Thyroid gland (tissue), 4 donors: ENCODE measurements at regions not wholly inside any gene's neighbourhood (a gene's known extent, or its start where the extent isn't known, plus 50 kb on each side); places are given as distances from the start of the nearest gene placed in this dataset.

Experiments used
- DNase-seq, 2 donors: peaks; one replicate each; pipeline ENCODE4 v3.0.0-alpha.2; 2019
- H3K27ac ChIP-seq, 3 donors: fragments of 200-600 bp; sonication (generic); 1 replicate in 2 of 3; 2 replicates in 1 of 3; pipeline ENCODE4 v1.5.1; 2016 to 2019; ENCODE audit warnings: mild to moderate bottlenecking in 1 of 3, moderate library complexity in 1 of 3
- H3K27me3 ChIP-seq: fragments of 200-600 bp; sonication (generic); one replicate; pipeline ENCODE4 v1.5.1; 2019
- H3K36me3 ChIP-seq, 2 donors: fragments of 200-600 bp; sonication (generic); one replicate each; pipeline ENCODE4 v1.5.1; 2016 to 2019
- H3K4me1 ChIP-seq, 2 donors: fragments of 200-600 bp; sonication (generic); one replicate each; pipeline ENCODE4 v1.5.1; 2017 to 2019
- H3K4me3 ChIP-seq, 3 donors: fragments of 200-600 bp; sonication (generic); replicated peaks in 1 of 3; 1 replicate in 2 of 3; 2 replicates in 1 of 3; pipeline ENCODE4 v1.5.1; 2016; ENCODE audit warnings: mild to moderate bottlenecking in 1 of 3
- H3K9me3 ChIP-seq: fragments of 200-600 bp; sonication (generic); one replicate; pipeline ENCODE4 v1.5.1; 2017
- CTCF ChIP-seq, 6 experiments: fragments of 200-600 bp in 3 of 6; fragments of 450-650 bp in 3 of 6; sonication (generic) in 3 of 6; IDR thresholded peaks; one replicate each; pipeline ENCODE4 v1.5.1; 2016 to 2019; ENCODE audit warnings: antibody characterized with exemption in 6 of 6, mild to moderate bottlenecking in 2 of 6, inconsistent platforms in 1 of 6, moderate library complexity in 1 of 6
- POLR2A ChIP-seq, 2 donors: fragments of 450-650 bp; IDR thresholded peaks; one replicate each; pipeline ENCODE4 v1.6.1; 2017; ENCODE audit warnings: antibody characterized with exemption in 2 of 2, mild to moderate bottlenecking in 2 of 2, moderate library complexity in 1 of 2
- WGBS, 2 donors: methylation state at CpG; one replicate each; pipeline ENCODE4 v1.1.5; 2017; 5-methylcytosine and 5-hydroxymethylcytosine counted together
- intact Hi-C: fragments of 100-400 bp; cut with DNase I; formaldehyde crosslinking; loops from one replicate; pipeline ENCODE4 v1.15.1; 2023

DNA sequence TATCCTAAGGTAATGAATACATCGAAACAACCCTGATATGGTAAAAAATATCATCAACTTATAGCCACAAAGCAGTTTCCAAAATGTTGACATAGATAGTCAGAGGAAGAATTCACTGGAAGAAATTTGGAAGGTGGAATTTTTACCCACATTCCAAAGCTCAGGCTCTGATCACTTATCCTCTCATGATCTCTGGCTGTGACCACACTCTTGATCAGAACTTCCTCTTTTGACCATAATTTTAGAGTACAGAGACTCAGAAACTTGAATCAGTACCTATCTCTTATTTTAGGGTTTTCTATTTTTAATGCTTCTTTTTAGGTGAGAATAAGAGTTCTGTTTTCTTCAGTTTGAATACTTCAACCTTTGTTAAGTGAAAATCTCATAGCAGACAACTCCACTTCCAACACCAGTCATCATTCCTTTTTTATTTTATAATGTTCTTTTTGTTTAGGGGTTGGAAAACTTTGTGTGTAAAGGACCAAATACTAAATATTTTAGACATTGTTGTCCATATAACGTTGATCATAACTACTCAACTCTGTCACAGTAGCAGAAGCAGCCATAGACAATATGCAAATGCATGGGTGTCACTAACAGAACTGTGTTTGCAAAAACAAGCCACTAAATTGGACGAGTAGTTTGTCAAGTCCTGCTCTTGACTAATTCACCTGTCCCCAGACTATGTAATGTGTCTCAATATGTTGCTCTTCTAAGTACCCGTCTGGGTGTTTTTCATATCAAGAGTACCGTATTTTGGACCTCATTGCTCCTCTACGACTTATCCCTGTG is 891.6 kb upstream of the CRIM1 start:
- 83 to 84% methylated on average over 6 of the region's 6 CpGs for WGBS, 2 donors
- no peak for DNase-seq
- no peaks in the 10 kb centered on the region for H3K27me3 ChIP-seq
- no peaks in the 10 kb centered on the region for H3K9me3 ChIP-seq
- no peak overlapping the region for H3K27ac ChIP-seq
- no peak overlapping the region for H3K4me3 ChIP-seq
- no peaks in the 10 kb centered on the region for H3K4me1 ChIP-seq
- no peaks in the 10 kb centered on the region for H3K36me3 ChIP-seq
- intact Hi-C loops: no loop called here
- TF ChIP-seq CTCF (IDR thresholded peaks at IDR 0.05) (no peak), POLR2A (IDR thresholded peaks at IDR 0.05) (no peak)

GRCh38 chr2:35462226-35462998 is 893.2 kb upstream of the CRIM1 start:
- no peak for DNase-seq
- Histone ChIP-seq H3K27me3 (no peaks in the 10 kb centered on the region), H3K4me1 (no peaks in the 10 kb centered on the region), H3K9me3 (no peaks in the 10 kb centered on the region), H3K27ac (no peak overlapping the region), H3K36me3 (no peaks in the 10 kb centered on the region), H3K4me3 (no peak overlapping the region)
- 57 to 68% methylated on average over 5 of the region's 5 CpGs for WGBS, 2 donors
- no peak for TF ChIP-seq CTCF (IDR thresholded peaks at IDR 0.05)
- TF ChIP-seq POLR2A (IDR thresholded peaks at IDR 0.05): no peak
- intact Hi-C loops: no loop called here

DNA sequence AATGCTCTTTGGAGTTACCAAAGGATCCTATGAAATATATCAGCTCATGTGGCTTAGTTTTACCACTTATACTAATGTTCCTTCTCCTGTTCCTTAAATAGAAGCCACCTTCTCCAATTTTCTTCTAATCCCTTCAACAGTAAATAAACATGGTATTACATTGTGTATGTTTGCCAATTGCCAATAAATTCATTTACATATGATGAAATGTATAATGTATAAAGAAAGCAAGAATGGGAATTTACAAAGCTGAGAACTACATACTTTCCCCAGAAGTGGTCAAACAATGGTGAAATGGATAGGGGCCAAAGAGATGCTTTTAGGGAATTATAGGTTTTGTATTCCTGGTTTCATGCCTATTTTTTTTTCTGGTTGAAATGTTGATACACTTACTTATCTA is 894.2 kb upstream of the CRIM1 start:
- no peaks in the 10 kb centered on the region for H3K4me1 ChIP-seq
- H3K27me3 ChIP-seq: no peaks in the 10 kb centered on the region
- no peaks in the 10 kb centered on the region for H3K36me3 ChIP-seq
- DNase-seq: no peak
- no peak overlapping the region for H3K27ac ChIP-seq
- no peak for TF ChIP-seq POLR2A (IDR thresholded peaks at IDR 0.05)
- TF ChIP-seq CTCF (IDR thresholded peaks at IDR 0.05): no peak
- no peak overlapping the region for H3K4me3 ChIP-seq
- intact Hi-C loops: no loop called here
- H3K9me3 ChIP-seq: no peaks in the 10 kb centered on the region

- whole genome bisulfite sequencing, 2 donors: 78 to 88% methylated on average over 3 of the region's 3 CpGs
- DNase-seq: no peak
- Histone ChIP-seq H3K27ac (no peak overlapping the region), H3K36me3 (no peaks in the 10 kb centered on the region), H3K27me3 (no peaks in the 10 kb centered on the region), H3K9me3 (no peaks in the 10 kb centered on the region), H3K4me1 (no peaks in the 10 kb centered on the region), H3K4me3 (no peak overlapping the region)
- TF ChIP-seq CTCF (IDR thresholded peaks at IDR 0.05) (no peak), POLR2A (IDR thresholded peaks at IDR 0.05) (no peak)
- intact Hi-C loops: no loop called here
These were observed 900.5 kb upstream of the CRIM1 start for GRCh38 chr2:35454966-35455638.

DNA sequence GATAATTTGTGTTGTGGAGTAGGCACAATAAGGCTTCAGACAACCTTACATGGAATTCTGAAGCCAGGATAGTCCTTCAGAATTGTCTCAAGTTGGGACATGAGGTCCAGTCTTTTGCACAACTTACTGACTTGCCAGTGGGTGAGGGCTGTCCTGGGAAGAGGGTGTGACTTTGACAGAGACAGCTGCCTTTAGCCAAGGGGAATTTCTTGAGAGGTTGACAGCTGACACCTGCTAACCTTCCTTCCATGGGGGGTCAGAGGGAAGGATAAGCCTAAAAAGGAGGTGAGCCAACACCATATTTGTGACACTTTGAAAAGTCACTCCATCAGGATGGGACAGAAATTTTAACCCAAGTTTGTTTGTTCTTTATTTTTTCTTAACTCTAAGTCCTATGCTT is 907.8 kb upstream of the CRIM1 start:
- no peak for DNase-seq
- no peak overlapping the region for H3K4me3 ChIP-seq
- no peak for TF ChIP-seq CTCF (IDR thresholded peaks at IDR 0.05)
- no peak for TF ChIP-seq POLR2A (IDR thresholded peaks at IDR 0.05)
- intact Hi-C loops: no loop called here
- no peaks in the 10 kb centered on the region for H3K36me3 ChIP-seq
- no peaks in the 10 kb centered on the region for H3K9me3 ChIP-seq
- no peak overlapping the region for H3K27ac ChIP-seq
- no peaks in the 10 kb centered on the region for H3K4me1 ChIP-seq
- H3K27me3 ChIP-seq: no peaks in the 10 kb centered on the region
